ENCODE measurements at regions not wholly inside any gene's neighbourhood (a gene's known extent, or its start where the extent isn't known, plus 50 kb on each side); places are given as distances from the start of the nearest gene placed in this dataset.
"Not testable (repeated sequence)": the region's sequence is repeated elsewhere in the genome, so short reads cannot be mapped to it uniquely, and the experiment has no call there.

- in situ Hi-C loops (cut with MboI; ENCODE audit: low pct_unique_long_range_greater_than_20kb, low sequenced_read_pairs), result no loop called here
- no peak for DNase-seq
Observed at GRCh38 chrX:78822157-78822690, 74.7 kb downstream of the LPAR4 start.

GRCh38 chrX:78831523-78831922 is 84.0 kb downstream of the LPAR4 start:
- no peak for DNase-seq
- in situ Hi-C loops (cut with MboI; ENCODE audit: low pct_unique_long_range_greater_than_20kb, low sequenced_read_pairs), result no loop called here

GRCh38 chrX:78838709-78839108 is 91.2 kb downstream of the LPAR4 start:
- no peak for DNase-seq
- in situ Hi-C loops (cut with MboI; ENCODE audit: low pct_unique_long_range_greater_than_20kb, low sequenced_read_pairs), result no loop called here

- DNase-seq, result no peak
- in situ Hi-C loops (cut with MboI; ENCODE audit: low pct_unique_long_range_greater_than_20kb, low sequenced_read_pairs), result no loop called here
Observed at GRCh38 chrX:78839711-78840110, 92.2 kb downstream of the LPAR4 start.

- DNase-seq; in situ Hi-C loops (cut with MboI; ENCODE audit: low pct_unique_long_range_greater_than_20kb, low sequenced_read_pairs): not testable (repeated sequence)
Observed at GRCh38 chrX:78844218-78844617, 96.7 kb downstream of the LPAR4 start.

- in situ Hi-C loops (cut with MboI; ENCODE audit: low pct_unique_long_range_greater_than_20kb, low sequenced_read_pairs); DNase-seq: not testable (repeated sequence)
Observed at GRCh38 chrX:78881248-78881647, 63.9 kb upstream of the P2RY10 start.

- in situ Hi-C loops (cut with MboI; ENCODE audit: low pct_unique_long_range_greater_than_20kb, low sequenced_read_pairs), result no loop called here
- DNase-seq, result peak; percentile 69
Observed at GRCh38 chrX:78886550-78886949, 58.6 kb upstream of the P2RY10 start.

All from KBM-7 (cell line).